ENCODE measurements at regions not wholly inside any gene's neighbourhood (a gene's known extent, or its start where the extent isn't known, plus 50 kb on each side); places are given as distances from the start of the nearest gene placed in this dataset.

GRCh38 chr15:62968699-62969098 lies 73.8 kb upstream of the TPM1 start:
- Histone ChIP-seq H3K4me1 (ENCODE audit: control insufficient read depth in 2 of 2, insufficient read depth in 2 of 2, low read length in 2 of 2) (no peaks in the 10 kb centered on the region), H3K9ac (ENCODE audit: low read depth in 1 of 2, low read length in 2 of 2) (no peak overlapping the region), H3K4me3 (ENCODE audit: low read length in 2 of 2) (no peak overlapping the region), H3K9me3 (ENCODE audit: control insufficient read depth in 2 of 2, low read length in 2 of 2) (no peaks in the 10 kb centered on the region), H3K27ac (ENCODE audit: low read depth in 2 of 2, low read length in 2 of 2) (no peak overlapping the region), H3K27me3 (ENCODE audit: control insufficient read depth in 2 of 2, insufficient read depth in 2 of 2, low read length in 2 of 2) (no peaks in the 10 kb centered on the region), H3K36me3 (ENCODE audit: control insufficient read depth in 2 of 2, insufficient read depth in 2 of 2, low read length in 2 of 2) (no peaks in the 10 kb centered on the region)

GRCh38 chr15:62969442-62970089 lies 73.0 kb upstream of the TPM1 start:
- Histone ChIP-seq H3K9me3 (ENCODE audit: control insufficient read depth in 2 of 2, low read length in 2 of 2) (no peaks in the 10 kb centered on the region), H3K4me3 (ENCODE audit: low read length in 2 of 2) (no peak overlapping the region), H3K4me1 (ENCODE audit: control insufficient read depth in 2 of 2, insufficient read depth in 2 of 2, low read length in 2 of 2) (no peaks in the 10 kb centered on the region), H3K27ac (ENCODE audit: low read depth in 2 of 2, low read length in 2 of 2) (no peak overlapping the region), H3K36me3 (ENCODE audit: control insufficient read depth in 2 of 2, insufficient read depth in 2 of 2, low read length in 2 of 2) (no peaks in the 10 kb centered on the region), H3K27me3 (ENCODE audit: control insufficient read depth in 2 of 2, insufficient read depth in 2 of 2, low read length in 2 of 2) (no peaks in the 10 kb centered on the region), H3K9ac (ENCODE audit: low read depth in 1 of 2, low read length in 2 of 2) (no peak overlapping the region)

- no peak overlapping the region for H3K4me3 ChIP-seq (ENCODE audit: low read length in 2 of 2)
- no peak overlapping the region for H3K27ac ChIP-seq (ENCODE audit: low read depth in 2 of 2, low read length in 2 of 2)
- no peaks in the 10 kb centered on the region for H3K4me1 ChIP-seq (ENCODE audit: control insufficient read depth in 2 of 2, insufficient read depth in 2 of 2, low read length in 2 of 2)
- H3K36me3 ChIP-seq (ENCODE audit: control insufficient read depth in 2 of 2, insufficient read depth in 2 of 2, low read length in 2 of 2): no peaks in the 10 kb centered on the region
- no peaks in the 10 kb centered on the region for H3K27me3 ChIP-seq (ENCODE audit: control insufficient read depth in 2 of 2, insufficient read depth in 2 of 2, low read length in 2 of 2)
- no peak overlapping the region for H3K9ac ChIP-seq (ENCODE audit: low read depth in 1 of 2, low read length in 2 of 2)
- H3K9me3 ChIP-seq (ENCODE audit: control insufficient read depth in 2 of 2, low read length in 2 of 2): no peaks in the 10 kb centered on the region
Observed at GRCh38 chr15:62972814-62973213, 69.7 kb upstream of the TPM1 start.

- Histone ChIP-seq H3K4me1 (ENCODE audit: control insufficient read depth in 2 of 2, insufficient read depth in 2 of 2, low read length in 2 of 2) (no peaks in the 10 kb centered on the region), H3K36me3 (ENCODE audit: control insufficient read depth in 2 of 2, insufficient read depth in 2 of 2, low read length in 2 of 2) (no peaks in the 10 kb centered on the region), H3K4me3 (ENCODE audit: low read length in 2 of 2) (no peak overlapping the region), H3K9me3 (ENCODE audit: control insufficient read depth in 2 of 2, low read length in 2 of 2) (no peaks in the 10 kb centered on the region), H3K27ac (ENCODE audit: low read depth in 2 of 2, low read length in 2 of 2) (no peak overlapping the region), H3K9ac (ENCODE audit: low read depth in 1 of 2, low read length in 2 of 2) (no peak overlapping the region), H3K27me3 (ENCODE audit: control insufficient read depth in 2 of 2, insufficient read depth in 2 of 2, low read length in 2 of 2) (no peaks in the 10 kb centered on the region)
Observed at GRCh38 chr15:62975515-62975914, 67.0 kb upstream of the TPM1 start.

GRCh38 chr15:62976301-62976881 lies 66.2 kb upstream of the TPM1 start:
- Histone ChIP-seq H3K4me1 (ENCODE audit: control insufficient read depth in 2 of 2, insufficient read depth in 2 of 2, low read length in 2 of 2) (no peaks in the 10 kb centered on the region), H3K4me3 (ENCODE audit: low read length in 2 of 2) (no peak overlapping the region), H3K27me3 (ENCODE audit: control insufficient read depth in 2 of 2, insufficient read depth in 2 of 2, low read length in 2 of 2) (no peaks in the 10 kb centered on the region), H3K9ac (ENCODE audit: low read depth in 1 of 2, low read length in 2 of 2) (no peak overlapping the region), H3K36me3 (ENCODE audit: control insufficient read depth in 2 of 2, insufficient read depth in 2 of 2, low read length in 2 of 2) (no peaks in the 10 kb centered on the region), H3K9me3 (ENCODE audit: control insufficient read depth in 2 of 2, low read length in 2 of 2) (no peaks in the 10 kb centered on the region), H3K27ac (ENCODE audit: low read depth in 2 of 2, low read length in 2 of 2) (no peak overlapping the region)

GRCh38 chr15:62977952-62978811 lies 64.4 kb upstream of the TPM1 start:
- H3K9me3 ChIP-seq (ENCODE audit: control insufficient read depth in 2 of 2, low read length in 2 of 2): no peaks in the 10 kb centered on the region
- no peaks in the 10 kb centered on the region for H3K4me1 ChIP-seq (ENCODE audit: control insufficient read depth in 2 of 2, insufficient read depth in 2 of 2, low read length in 2 of 2)
- no peaks in the 10 kb centered on the region for H3K36me3 ChIP-seq (ENCODE audit: control insufficient read depth in 2 of 2, insufficient read depth in 2 of 2, low read length in 2 of 2)
- H3K9ac ChIP-seq (ENCODE audit: low read depth in 1 of 2, low read length in 2 of 2): no peak overlapping the region
- H3K27me3 ChIP-seq (ENCODE audit: control insufficient read depth in 2 of 2, insufficient read depth in 2 of 2, low read length in 2 of 2): no peaks in the 10 kb centered on the region
- no peak overlapping the region for H3K4me3 ChIP-seq (ENCODE audit: low read length in 2 of 2)
- H3K27ac ChIP-seq (ENCODE audit: low read depth in 2 of 2, low read length in 2 of 2): no peak overlapping the region

GRCh38 chr15:62979252-62979651 lies 63.3 kb upstream of the TPM1 start:
- Histone ChIP-seq H3K4me3 (ENCODE audit: low read length in 2 of 2) (no peak overlapping the region), H3K36me3 (ENCODE audit: control insufficient read depth in 2 of 2, insufficient read depth in 2 of 2, low read length in 2 of 2) (no peaks in the 10 kb centered on the region), H3K27ac (ENCODE audit: low read depth in 2 of 2, low read length in 2 of 2) (no peak overlapping the region), H3K27me3 (ENCODE audit: control insufficient read depth in 2 of 2, insufficient read depth in 2 of 2, low read length in 2 of 2) (no peaks in the 10 kb centered on the region), H3K9ac (ENCODE audit: low read depth in 1 of 2, low read length in 2 of 2) (no peak overlapping the region), H3K4me1 (ENCODE audit: control insufficient read depth in 2 of 2, insufficient read depth in 2 of 2, low read length in 2 of 2) (no peaks in the 10 kb centered on the region), H3K9me3 (ENCODE audit: control insufficient read depth in 2 of 2, low read length in 2 of 2) (no peaks in the 10 kb centered on the region)

GRCh38 chr15:62981071-62981470 lies 61.5 kb upstream of the TPM1 start:
- Histone ChIP-seq H3K27ac (ENCODE audit: low read depth in 2 of 2, low read length in 2 of 2) (no peak overlapping the region), H3K4me1 (ENCODE audit: control insufficient read depth in 2 of 2, insufficient read depth in 2 of 2, low read length in 2 of 2) (no peaks in the 10 kb centered on the region), H3K4me3 (ENCODE audit: low read length in 2 of 2) (no peak overlapping the region), H3K27me3 (ENCODE audit: control insufficient read depth in 2 of 2, insufficient read depth in 2 of 2, low read length in 2 of 2) (no peaks in the 10 kb centered on the region), H3K36me3 (ENCODE audit: control insufficient read depth in 2 of 2, insufficient read depth in 2 of 2, low read length in 2 of 2) (no peaks in the 10 kb centered on the region), H3K9me3 (ENCODE audit: control insufficient read depth in 2 of 2, low read length in 2 of 2) (no peaks in the 10 kb centered on the region), H3K9ac (ENCODE audit: low read depth in 1 of 2, low read length in 2 of 2) (no peak overlapping the region)

GRCh38 chr15:62983956-62984355 lies 58.6 kb upstream of the TPM1 start:
- no peaks in the 10 kb centered on the region for H3K4me1 ChIP-seq (ENCODE audit: control insufficient read depth in 2 of 2, insufficient read depth in 2 of 2, low read length in 2 of 2)
- no peaks in the 10 kb centered on the region for H3K36me3 ChIP-seq (ENCODE audit: control insufficient read depth in 2 of 2, insufficient read depth in 2 of 2, low read length in 2 of 2)
- H3K27ac ChIP-seq (ENCODE audit: low read depth in 2 of 2, low read length in 2 of 2): no peak overlapping the region
- no peak overlapping the region for H3K9ac ChIP-seq (ENCODE audit: low read depth in 1 of 2, low read length in 2 of 2)
- H3K27me3 ChIP-seq (ENCODE audit: control insufficient read depth in 2 of 2, insufficient read depth in 2 of 2, low read length in 2 of 2): no peaks in the 10 kb centered on the region
- H3K4me3 ChIP-seq (ENCODE audit: low read length in 2 of 2): no peak overlapping the region
- H3K9me3 ChIP-seq (ENCODE audit: control insufficient read depth in 2 of 2, low read length in 2 of 2): no peaks in the 10 kb centered on the region

GRCh38 chr15:62985768-62986167 lies 56.8 kb upstream of the TPM1 start:
- Histone ChIP-seq H3K9ac (ENCODE audit: low read depth in 1 of 2, low read length in 2 of 2) (no peak overlapping the region), H3K4me1 (ENCODE audit: control insufficient read depth in 2 of 2, insufficient read depth in 2 of 2, low read length in 2 of 2) (peaks cover 0 to 4% of the 10 kb centered on the region in 2 donors), H3K27me3 (ENCODE audit: control insufficient read depth in 2 of 2, insufficient read depth in 2 of 2, low read length in 2 of 2) (no peaks in the 10 kb centered on the region), H3K9me3 (ENCODE audit: control insufficient read depth in 2 of 2, low read length in 2 of 2) (no peaks in the 10 kb centered on the region), H3K36me3 (ENCODE audit: control insufficient read depth in 2 of 2, insufficient read depth in 2 of 2, low read length in 2 of 2) (no peaks in the 10 kb centered on the region), H3K4me3 (ENCODE audit: low read length in 2 of 2) (no peak overlapping the region), H3K27ac (ENCODE audit: low read depth in 2 of 2, low read length in 2 of 2) (no peak overlapping the region)
